ENCODE measurements at regions not wholly inside any gene's neighbourhood (a gene's known extent, or its start where the extent isn't known, plus 50 kb on each side); places are given as distances from the start of the nearest gene placed in this dataset.
"Not testable (repeated sequence)": the region's sequence is repeated elsewhere in the genome, so short reads cannot be mapped to it uniquely, and the experiment has no call there.

DNA sequence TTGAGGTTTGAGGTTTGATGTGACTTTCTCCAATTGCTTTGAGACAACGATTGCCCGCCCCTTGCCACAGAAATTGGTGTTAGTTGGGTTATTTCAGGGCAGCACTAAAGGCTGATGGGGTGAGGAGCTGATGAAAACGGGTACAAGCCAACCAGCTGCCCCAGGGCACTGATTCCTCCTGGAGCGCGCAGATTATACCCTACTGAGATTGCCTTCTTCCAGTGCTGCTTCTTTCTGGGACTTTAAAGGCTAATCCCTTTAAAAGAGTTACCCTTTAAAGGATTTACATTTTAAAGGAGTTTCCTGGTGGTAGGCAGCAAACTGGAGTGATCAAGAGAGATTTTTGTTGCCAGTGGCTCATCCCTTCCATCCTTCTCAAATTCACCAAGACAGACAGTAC is 1903.3 kb downstream of the KHDRBS2 start:
- TF ChIP-seq, protein P1, sequence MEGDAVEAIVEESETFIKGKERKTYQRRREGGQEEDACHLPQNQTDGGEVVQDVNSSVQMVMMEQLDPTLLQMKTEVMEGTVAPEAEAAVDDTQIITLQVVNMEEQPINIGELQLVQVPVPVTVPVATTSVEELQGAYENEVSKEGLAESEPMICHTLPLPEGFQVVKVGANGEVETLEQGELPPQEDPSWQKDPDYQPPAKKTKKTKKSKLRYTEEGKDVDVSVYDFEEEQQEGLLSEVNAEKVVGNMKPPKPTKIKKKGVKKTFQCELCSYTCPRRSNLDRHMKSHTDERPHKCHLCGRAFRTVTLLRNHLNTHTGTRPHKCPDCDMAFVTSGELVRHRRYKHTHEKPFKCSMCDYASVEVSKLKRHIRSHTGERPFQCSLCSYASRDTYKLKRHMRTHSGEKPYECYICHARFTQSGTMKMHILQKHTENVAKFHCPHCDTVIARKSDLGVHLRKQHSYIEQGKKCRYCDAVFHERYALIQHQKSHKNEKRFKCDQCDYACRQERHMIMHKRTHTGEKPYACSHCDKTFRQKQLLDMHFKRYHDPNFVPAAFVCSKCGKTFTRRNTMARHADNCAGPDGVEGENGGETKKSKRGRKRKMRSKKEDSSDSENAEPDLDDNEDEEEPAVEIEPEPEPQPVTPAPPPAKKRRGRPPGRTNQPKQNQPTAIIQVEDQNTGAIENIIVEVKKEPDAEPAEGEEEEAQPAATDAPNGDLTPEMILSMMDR (CRISPR knock-in tag; IDR thresholded peaks at IDR 0.05), result not testable (repeated sequence)
- not testable (repeated sequence) for TF ChIP-seq PAF1 (CRISPR knock-in tag; IDR thresholded peaks at IDR 0.05); SIN3A (IDR thresholded peaks at IDR 0.05; ENCODE audit: borderline replicate concordance, low read depth, low read length); TAF15 (IDR thresholded peaks at IDR 0.05; ENCODE audit: low read depth, low read length, poor library complexity, severe bottlenecking); HOXA7 (CRISPR knock-in tag; IDR thresholded peaks at IDR 0.05); ZNF777 (CRISPR knock-in tag; IDR thresholded peaks at IDR 0.05); CHD2 (IDR thresholded peaks at IDR 0.05; ENCODE audit: low read depth, low read length); ZNF205 (CRISPR knock-in tag; IDR thresholded peaks at IDR 0.05)
- TF ChIP-seq, protein P2, sequence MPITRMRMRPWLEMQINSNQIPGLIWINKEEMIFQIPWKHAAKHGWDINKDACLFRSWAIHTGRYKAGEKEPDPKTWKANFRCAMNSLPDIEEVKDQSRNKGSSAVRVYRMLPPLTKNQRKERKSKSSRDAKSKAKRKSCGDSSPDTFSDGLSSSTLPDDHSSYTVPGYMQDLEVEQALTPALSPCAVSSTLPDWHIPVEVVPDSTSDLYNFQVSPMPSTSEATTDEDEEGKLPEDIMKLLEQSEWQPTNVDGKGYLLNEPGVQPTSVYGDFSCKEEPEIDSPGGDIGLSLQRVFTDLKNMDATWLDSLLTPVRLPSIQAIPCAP (CRISPR knock-in tag; IDR thresholded peaks at IDR 0.05; ENCODE audit: low read depth), result not testable (repeated sequence)
